DOHH2 (cell line): ENCODE measurements at regions not wholly inside any gene's neighbourhood (a gene's known extent, or its start where the extent isn't known, plus 50 kb on each side); places are given as distances from the start of the nearest gene placed in this dataset.

Experiments
- EZH2phosphoT487 ChIP-seq: fragments of 200-600 bp; sonication (generic); IDR thresholded peaks from 2 replicates; pipeline ENCODE4 v1.6.1; 2017; ENCODE audit warnings: borderline replicate concordance, mild to moderate bottlenecking, antibody characterized with exemption, low read length, moderate library complexity, mixed read lengths
- TF ChIP-seq, protein P1 (sequence below): fragments of 200-600 bp; sonication (generic); IDR thresholded peaks from one replicate; pipeline ENCODE4 v1.5.1; 2014; ENCODE audit warnings: antibody characterized with exemption, mild to moderate bottlenecking, low read depth, low read length; ENCODE audit not compliant: poor library complexity, severe bottlenecking

GRCh38 chr11:71383461-71383860 is 64.7 kb downstream of the DHCR7 start:
- TF ChIP-seq, protein P1, sequence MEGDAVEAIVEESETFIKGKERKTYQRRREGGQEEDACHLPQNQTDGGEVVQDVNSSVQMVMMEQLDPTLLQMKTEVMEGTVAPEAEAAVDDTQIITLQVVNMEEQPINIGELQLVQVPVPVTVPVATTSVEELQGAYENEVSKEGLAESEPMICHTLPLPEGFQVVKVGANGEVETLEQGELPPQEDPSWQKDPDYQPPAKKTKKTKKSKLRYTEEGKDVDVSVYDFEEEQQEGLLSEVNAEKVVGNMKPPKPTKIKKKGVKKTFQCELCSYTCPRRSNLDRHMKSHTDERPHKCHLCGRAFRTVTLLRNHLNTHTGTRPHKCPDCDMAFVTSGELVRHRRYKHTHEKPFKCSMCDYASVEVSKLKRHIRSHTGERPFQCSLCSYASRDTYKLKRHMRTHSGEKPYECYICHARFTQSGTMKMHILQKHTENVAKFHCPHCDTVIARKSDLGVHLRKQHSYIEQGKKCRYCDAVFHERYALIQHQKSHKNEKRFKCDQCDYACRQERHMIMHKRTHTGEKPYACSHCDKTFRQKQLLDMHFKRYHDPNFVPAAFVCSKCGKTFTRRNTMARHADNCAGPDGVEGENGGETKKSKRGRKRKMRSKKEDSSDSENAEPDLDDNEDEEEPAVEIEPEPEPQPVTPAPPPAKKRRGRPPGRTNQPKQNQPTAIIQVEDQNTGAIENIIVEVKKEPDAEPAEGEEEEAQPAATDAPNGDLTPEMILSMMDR, result no peak
- no peak for TF ChIP-seq EZH2phosphoT487
